ENCODE measurements at regions not wholly inside any gene's neighbourhood (a gene's known extent, or its start where the extent isn't known, plus 50 kb on each side); places are given as distances from the start of the nearest gene placed in this dataset.

GRCh38 chr2:160956243-160956802 lies 203.9 kb upstream of the TANK start:
- no peak for DNase-seq (ENCODE audit: low read depth in 2 of 2)

- DNase-seq (ENCODE audit: low read depth in 2 of 2): no peak
Observed at GRCh38 chr2:160963957-160964356, 196.3 kb upstream of the TANK start.

DNA sequence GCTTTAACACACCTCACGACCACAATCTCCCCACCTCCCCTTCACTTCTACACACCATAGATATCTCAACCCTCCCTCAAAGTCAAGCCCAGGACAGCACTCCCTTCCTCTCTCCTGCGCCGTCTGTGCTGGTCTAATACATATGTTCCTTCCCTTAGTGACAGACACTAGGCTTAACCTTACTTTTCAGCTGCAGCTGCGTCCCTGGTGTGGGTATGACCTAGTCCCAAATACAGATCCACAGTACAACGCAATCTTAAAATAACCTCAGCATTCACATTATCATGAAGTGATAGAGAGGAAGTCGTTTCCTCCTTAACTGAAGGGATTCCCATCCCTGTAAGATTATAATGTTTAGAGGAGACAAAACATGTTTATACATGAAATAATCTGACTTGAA lies 192.7 kb upstream of the TANK start:
- no peak for DNase-seq (ENCODE audit: low read depth in 2 of 2)

DNA sequence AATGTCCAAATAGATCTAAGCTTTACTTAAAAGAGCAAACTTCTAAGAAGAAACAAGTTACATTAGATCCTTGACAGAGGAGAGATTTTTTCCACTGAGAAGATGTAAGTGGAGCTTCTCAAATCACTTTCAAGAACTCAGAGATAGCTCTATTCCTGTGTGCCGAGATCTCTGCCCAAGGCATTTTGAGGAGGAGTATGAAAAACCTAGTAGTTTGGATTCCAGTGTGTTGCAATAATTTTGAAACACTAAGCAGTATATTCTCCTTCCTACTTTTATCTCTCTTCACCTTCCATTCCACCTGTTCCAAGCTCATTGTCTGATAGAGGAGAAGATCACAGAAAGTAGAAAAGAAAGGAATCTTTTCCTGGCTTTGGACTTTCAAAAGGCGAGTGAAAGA lies 192.0 kb upstream of the TANK start:
- no peak for DNase-seq (ENCODE audit: low read depth in 2 of 2)

DNA sequence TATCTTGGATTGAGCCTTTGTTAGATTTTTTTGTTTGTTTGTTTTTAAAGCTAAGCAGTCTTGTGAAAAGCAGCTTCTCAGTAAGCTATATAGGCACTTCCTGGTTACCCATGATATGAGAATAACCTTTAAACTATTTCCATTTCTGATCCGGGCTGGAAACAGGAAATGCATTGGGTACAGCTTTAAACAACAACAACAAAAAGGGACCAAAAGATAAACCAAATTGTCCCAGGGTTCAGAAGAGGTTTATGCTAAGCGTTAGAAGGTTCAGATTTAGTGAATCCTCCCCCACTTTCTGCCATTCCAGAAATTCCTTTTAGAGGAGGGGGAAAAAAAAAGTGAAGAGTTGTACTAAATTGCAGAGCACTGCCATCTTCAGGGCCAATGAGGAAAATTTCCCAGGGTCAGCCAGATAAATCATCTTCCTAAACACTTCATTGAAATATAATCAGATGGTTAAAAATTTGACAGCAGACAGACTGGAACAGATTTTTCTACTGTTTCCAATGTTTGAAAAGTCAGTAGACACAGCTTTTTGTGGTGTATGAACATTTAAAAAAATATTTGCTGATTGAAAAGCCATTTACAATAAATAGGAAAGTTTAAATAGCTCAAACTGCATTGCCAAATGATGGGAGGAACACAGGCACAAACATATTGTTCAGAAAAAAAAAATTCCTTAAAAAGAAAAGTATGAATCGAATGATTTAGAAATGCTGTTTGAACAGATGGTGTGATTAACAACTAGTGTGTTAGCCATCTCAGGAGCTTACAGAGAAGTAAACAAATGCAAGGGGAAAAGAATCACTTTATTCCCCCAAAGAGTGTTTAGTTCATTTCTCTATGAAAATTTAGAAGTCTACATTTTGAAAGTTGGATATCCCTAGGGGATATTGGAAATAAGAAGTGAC lies 189.9 kb upstream of the TANK start:
- no peak for DNase-seq (ENCODE audit: low read depth in 2 of 2)

- DNase-seq (ENCODE audit: low read depth in 2 of 2): no peak
Observed at GRCh38 chr2:160973991-160974390, 186.2 kb upstream of the TANK start.

GRCh38 chr2:160974803-160975202 lies 185.4 kb upstream of the TANK start:
- DNase-seq (ENCODE audit: low read depth in 2 of 2): no peak

DNA sequence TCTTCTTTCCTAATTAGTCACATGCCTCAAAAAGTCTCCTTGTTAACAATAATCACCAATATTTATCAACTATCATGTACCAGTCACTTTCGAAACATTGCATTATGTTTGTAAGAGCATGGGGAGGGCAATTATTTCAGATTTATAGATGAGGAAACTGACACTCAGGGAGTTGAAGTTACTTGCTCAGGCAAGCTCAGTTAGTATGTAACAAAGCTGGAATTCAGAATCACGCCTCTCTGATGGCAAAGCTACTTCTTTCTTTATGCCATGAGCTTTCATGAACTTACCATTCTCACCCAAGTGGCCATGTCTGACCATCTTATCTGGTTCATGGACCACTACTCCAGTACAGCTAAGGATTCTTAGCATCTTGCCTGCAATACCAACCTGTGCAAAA lies 183.4 kb upstream of the TANK start:
- DNase-seq (ENCODE audit: low read depth in 2 of 2): no peak

GRCh38 chr2:160977376-160977775 lies 182.9 kb upstream of the TANK start:
- DNase-seq (ENCODE audit: low read depth in 2 of 2): no peak

GRCh38 chr2:160977854-160978253 lies 182.4 kb upstream of the TANK start:
- DNase-seq (ENCODE audit: low read depth in 2 of 2): no peak

- DNase-seq (ENCODE audit: low read depth in 2 of 2): no peak
Observed at GRCh38 chr2:160984426-160985077, 175.7 kb upstream of the TANK start.

DNA sequence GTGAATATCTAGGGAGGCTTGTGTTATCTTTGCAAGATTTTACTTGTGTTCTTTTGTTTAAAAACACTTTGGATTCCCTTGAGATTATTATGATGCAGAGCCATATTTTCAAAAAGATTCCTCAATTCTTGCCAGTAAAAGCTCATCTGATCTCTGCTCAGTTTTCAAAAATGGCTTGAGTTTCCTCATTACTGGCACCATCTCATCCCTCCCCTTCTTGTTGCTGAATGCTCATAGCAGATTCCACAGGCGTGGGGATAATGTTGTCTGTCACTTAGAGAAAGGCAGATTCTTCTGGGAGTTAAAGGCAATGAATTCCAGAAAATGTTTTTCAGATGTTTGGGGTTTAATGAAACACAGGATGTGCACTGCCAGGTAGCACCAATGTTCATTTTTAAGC lies 170.4 kb upstream of the TANK start:
- DNase-seq (ENCODE audit: low read depth in 2 of 2): no peak

GRCh38 chr2:160993654-160994061 lies 166.6 kb upstream of the TANK start:
- DNase-seq (ENCODE audit: low read depth in 2 of 2): no peak

DNA sequence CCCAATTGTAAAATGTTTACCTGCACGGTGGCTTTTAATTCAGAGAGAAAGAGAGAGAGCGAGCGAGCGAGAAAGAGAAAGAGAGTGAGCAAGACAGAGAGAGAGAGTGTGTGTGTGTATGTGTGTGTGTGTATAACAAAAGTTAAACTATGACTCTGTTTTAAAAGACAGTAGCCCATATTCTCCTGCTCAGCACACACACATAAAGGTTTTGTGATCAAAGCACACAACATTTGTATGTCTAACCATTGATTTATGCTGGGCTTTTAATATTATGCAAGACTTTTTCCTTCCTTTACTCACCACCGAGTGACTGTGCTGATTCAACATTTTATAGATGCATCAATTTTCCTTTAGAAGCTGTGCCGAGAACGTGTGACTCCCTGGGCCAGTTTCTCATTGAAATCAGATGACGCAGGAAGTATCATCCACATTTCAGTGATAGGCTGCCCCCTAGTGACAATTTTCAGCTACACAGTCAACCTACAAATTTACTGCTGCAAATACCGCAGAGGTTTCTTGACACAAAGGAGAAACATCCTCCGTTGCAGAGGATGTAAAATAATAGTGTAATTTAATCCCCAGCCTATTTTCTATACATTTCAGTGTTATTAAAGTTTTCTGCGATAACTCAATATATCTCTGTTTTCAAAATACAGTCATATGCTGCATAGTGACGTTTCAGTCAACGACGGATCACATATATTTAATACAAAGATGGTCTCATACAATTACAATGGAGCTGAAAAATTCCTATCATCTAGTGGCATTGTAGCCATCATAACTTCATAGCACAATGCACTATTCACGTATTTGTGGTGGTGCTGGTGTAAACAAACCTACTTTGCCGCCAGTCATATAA lies 165.9 kb upstream of the TANK start:
- DNase-seq (ENCODE audit: low read depth in 2 of 2): peak; percentile 12 to 74

GRCh38 chr2:160996584-160996983 lies 163.6 kb upstream of the TANK start:
- DNase-seq (ENCODE audit: low read depth in 2 of 2): no peak

DNA sequence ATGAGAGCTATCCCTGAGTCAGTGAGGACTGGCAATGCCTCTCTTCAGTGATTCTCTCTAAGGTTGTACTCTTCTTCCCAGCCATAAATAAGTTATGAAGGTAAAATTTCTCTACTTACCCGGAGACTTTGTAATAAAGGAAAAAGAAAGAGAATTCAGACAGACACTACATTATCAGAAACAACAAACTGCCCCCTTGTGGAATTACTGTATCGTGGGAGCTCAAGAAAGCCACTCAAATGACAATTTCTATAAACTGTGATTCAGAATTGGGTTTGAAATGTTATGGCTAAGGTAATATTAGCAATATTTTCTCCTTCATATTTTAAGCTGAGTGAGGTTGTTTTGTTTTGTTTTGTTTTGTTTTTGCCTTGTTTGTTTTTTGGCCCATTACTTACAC lies 155.8 kb upstream of the TANK start:
- DNase-seq (ENCODE audit: low read depth in 2 of 2): no peak

DNA sequence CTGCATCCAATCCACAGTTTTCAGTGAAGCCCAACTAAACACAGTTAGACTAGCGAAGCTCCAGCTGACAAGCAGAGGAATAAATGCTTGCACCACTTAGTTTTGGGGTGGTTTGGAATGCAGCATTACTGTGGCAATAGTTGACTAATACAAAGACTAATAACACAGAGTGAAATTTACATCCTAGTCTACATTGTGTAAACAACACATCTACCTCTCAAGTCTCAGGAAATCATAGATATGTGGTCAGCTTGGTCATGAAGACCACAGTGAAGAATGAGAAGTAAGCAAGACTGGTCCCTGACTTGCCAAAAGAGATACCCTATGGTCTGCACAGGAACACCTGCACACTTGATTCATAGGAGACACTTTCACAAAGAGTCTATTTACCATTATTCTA lies 155.1 kb upstream of the TANK start:
- DNase-seq (ENCODE audit: low read depth in 2 of 2): no peak

DNA sequence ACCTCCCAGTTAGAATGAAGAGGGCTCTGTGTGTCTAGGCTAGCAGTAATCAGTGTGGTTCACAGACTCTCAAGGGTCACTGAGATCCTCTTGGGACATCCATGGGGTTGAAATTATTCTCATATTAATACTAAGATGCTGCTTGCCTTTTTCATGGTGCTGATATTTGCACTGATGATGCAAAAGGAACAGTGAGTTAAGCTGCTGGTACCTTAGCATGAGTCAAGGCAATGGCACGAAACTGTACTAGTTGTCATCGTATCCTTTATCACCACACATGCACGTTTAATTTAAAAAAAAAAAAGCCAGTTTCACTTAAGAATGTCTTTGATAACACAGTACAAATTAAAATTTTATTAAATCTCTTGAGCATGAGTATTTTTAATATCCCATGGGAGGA lies 151.9 kb upstream of the TANK start:
- DNase-seq (ENCODE audit: low read depth in 2 of 2): no peak

DNA sequence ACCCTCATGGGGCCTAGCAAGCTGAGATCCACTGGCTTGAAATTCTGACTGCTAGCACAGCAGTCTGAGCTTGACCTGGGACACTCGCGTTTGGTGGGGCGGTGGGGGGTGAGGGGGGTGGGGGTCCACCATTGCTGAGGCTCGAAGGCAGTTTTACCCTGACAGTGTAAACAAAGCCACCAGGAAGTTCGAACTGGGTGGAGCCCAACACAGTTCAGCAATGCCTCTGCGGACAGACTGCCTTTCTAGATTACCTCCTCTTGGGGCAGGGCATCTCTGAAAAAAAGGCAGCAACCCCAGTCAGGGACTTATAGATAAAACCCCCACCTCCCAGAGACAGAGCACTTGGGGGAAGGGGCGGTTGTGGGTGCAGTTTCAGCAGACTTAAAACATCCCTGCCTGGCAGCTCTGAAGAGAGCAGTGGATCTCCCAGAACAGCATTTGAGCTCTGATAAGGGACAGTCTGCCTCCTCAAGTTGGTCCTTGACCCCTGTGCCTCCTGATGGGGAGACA lies 149.7 kb upstream of the TANK start:
- DNase-seq (ENCODE audit: low read depth in 2 of 2): no peak

DNA sequence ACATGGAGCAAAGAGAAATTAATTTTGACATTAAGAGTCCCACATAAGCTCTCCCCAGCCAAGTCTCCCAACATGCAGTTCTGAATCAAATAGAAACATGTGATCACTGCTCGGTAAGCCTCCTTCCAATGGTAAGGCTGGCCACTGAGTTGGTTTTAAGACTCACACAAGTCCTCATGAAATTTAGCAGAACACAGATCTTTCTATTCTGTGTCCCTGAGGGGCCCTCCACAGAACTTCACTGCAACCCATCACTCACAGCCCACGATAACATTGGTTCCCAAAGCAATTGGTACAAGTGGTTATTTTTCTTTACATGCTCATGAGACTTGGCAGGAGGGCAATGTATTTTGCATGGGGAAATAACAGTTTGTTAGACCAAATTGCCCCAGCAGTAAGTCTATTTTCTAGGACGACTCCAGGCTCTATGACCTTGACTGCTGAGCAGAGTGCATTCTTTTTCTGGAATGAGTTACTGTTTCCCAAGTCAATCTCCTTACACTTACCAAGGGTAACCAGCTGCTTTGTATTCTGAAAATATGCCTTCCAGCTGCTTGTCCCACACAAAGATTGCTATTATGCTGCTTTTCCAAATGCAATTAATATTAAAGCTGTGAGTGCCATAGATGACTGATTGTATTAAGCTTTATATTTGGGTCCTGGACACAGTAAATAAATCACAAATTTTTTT lies 142.3 kb upstream of the TANK start:
- no peak for DNase-seq (ENCODE audit: low read depth in 2 of 2)

DNA sequence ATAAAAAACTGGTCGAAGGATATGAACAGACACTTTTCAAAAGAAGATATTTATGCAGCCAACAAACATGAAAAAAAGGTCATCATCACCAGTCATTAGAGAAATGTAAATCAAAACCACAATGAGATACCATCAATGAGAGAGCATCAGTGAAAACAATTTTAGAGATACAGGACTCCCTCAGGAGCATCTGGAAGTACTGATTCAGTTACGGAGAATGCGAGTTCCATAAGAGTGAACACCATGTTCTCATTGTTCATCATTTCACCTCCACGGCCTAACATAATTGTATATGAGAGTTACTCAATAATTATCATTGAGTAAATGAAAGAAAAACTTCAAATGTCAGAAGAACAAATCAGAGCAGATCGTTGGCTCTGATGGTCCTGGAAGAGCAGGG lies 140.9 kb upstream of the TANK start:
- DNase-seq (ENCODE audit: low read depth in 2 of 2): no peak
